Esophagus squamous epithelium (tissue), 4 donors: ENCODE measurements at regions not wholly inside any gene's neighbourhood (a gene's known extent, or its start where the extent isn't known, plus 50 kb on each side); places are given as distances from the start of the nearest gene placed in this dataset.

Experiments
- CTCF ChIP-seq, 6 experiments: fragments of 450-650 bp in 4 of 6; fragments of 200-600 bp in 2 of 6; sonication (generic) in 2 of 6; IDR thresholded peaks; one replicate each; pipeline ENCODE4 v1.5.1; 2016 to 2019; ENCODE audit warnings: antibody characterized with exemption in 6 of 6, mild to moderate bottlenecking in 4 of 6, moderate library complexity in 4 of 6
- POLR2A ChIP-seq, 4 donors: fragments of 450-650 bp; IDR thresholded peaks; one replicate each; pipeline ENCODE4 v1.6.1; 2017; ENCODE audit warnings: antibody characterized with exemption in 4 of 4, mild to moderate bottlenecking in 4 of 4, moderate library complexity in 3 of 4

- TF ChIP-seq POLR2A (IDR thresholded peaks at IDR 0.05): no peak
- TF ChIP-seq CTCF (IDR thresholded peaks at IDR 0.05): no peak
Observed at GRCh38 chr14:56367416-56367815, 212.2 kb upstream of the TMEM260 start.
